Spleen (tissue), 11 donors: ENCODE measurements at regions not wholly inside any gene's neighbourhood (a gene's known extent, or its start where the extent isn't known, plus 50 kb on each side); places are given as distances from the start of the nearest gene placed in this dataset.

Experiments
- DNase-seq: peaks from one replicate; pipeline ENCODE4 v3.0.0-alpha.2; 2020
- H3K27ac ChIP-seq, 8 donors: fragments of 200-600 bp; sonication (generic) in 7 of 8; 1 replicate in 4 of 8; 2 replicates in 4 of 8; pipeline versions ENCODE4 v1.5.0 to v1.8.0; 2016 to 2021; ENCODE audit warnings: inconsistent platforms in 4 of 8, mild to moderate bottlenecking in 4 of 8, moderate library complexity in 1 of 8
- H3K27me3 ChIP-seq, 7 donors: fragments of 200-600 bp; sonication (generic) in 6 of 7; replicated peaks in 1 of 7; 1 replicate in 4 of 7; 2 replicates in 3 of 7; pipeline versions ENCODE4 v1.5.0 to v1.8.0; 2016 to 2021; ENCODE audit warnings: inconsistent platforms in 3 of 7, mild to moderate bottlenecking in 1 of 7
- H3K36me3 ChIP-seq, 6 donors: fragments of 200-600 bp; sonication (generic) in 5 of 6; 1 replicate in 4 of 6; 2 replicates in 2 of 6; pipeline versions ENCODE4 v1.5.0 to v1.8.0; 2016 to 2021; ENCODE audit warnings: inconsistent platforms in 2 of 6
- H3K4me1 ChIP-seq, 6 donors: fragments of 200-600 bp; sonication (generic) in 5 of 6; 1 replicate in 3 of 6; 2 replicates in 3 of 6; pipeline versions ENCODE4 v1.5.0 to v1.8.0; 2016 to 2021; ENCODE audit warnings: inconsistent platforms in 3 of 6
- H3K4me3 ChIP-seq, 8 donors: fragments of 200-600 bp; sonication (generic) in 7 of 8; 1 replicate in 4 of 8; 2 replicates in 4 of 8; pipeline versions ENCODE4 v1.5.0 to v1.8.0; 2016 to 2021; ENCODE audit warnings: inconsistent platforms in 4 of 8, mild to moderate bottlenecking in 4 of 8, moderate library complexity in 2 of 8
- H3K9me3 ChIP-seq, 8 donors: fragments of 200-600 bp; sonication (generic) in 7 of 8; 1 replicate in 4 of 8; 2 replicates in 4 of 8; pipeline versions ENCODE4 v1.5.0 to v1.8.0; 2016 to 2021; ENCODE audit warnings: inconsistent platforms in 4 of 8
- POLR2A ChIP-seq, 3 donors: fragments of 450-650 bp; IDR thresholded peaks; one replicate each; pipeline ENCODE4 v1.5.1; 2017; ENCODE audit warnings: antibody characterized with exemption in 3 of 3, mild to moderate bottlenecking in 1 of 3
- POLR2AphosphoS5 ChIP-seq, 3 donors: sonication (generic); formaldehyde crosslinking; IDR thresholded peaks; one replicate each; pipeline ENCODE4 v1.5.1; 2017; ENCODE audit warnings: antibody characterized with exemption in 3 of 3
- WGBS, 5 donors: extraction: QIAGEN DNeasy Blood & Tissue Kit in 3 of 5; methylation state at CpG; one replicate each; pipeline versions ENCODE4 v1.1.5 to v1.1.7; 2013 to 2018; 5-methylcytosine and 5-hydroxymethylcytosine counted together
- intact Hi-C: fragments of 100-400 bp; cut with DNase I; formaldehyde crosslinking; loops from one replicate; pipeline ENCODE4 v1.15.0; 2023; ENCODE audit warnings: low total_unique reads
- TF ChIP-seq, protein P1 (sequence below), 11 experiments: fragments of 200-600 bp in 7 of 11; fragments of 450-650 bp in 4 of 11; sonication (generic) in 4 of 11; IDR thresholded peaks in 8 of 11; conservative IDR thresholded peaks in 3 of 11; 1 replicate in 7 of 11; 2 replicates in 4 of 11; pipeline versions ENCODE4 v1.4.0 to v1.8.0; 2016 to 2021; ENCODE audit warnings: antibody characterized with exemption in 11 of 11, inconsistent platforms in 4 of 11, mild to moderate bottlenecking in 1 of 11
- donor health status: healthy with polysubstance abuse.
- donor health status: DM: no; HTN: no; CAD: no; lungs with moderate emphysema.
- donor health status: DM: no; HTN: no; CAD: no.
- donor health status: Bipolar disorder and iron deficiency.
- donor health status: healthy.
- donor health status: DM: no; HTN: no; CAD: no.
- donor health status: DM: yes; HTN: yes; CAD: no.

DNA sequence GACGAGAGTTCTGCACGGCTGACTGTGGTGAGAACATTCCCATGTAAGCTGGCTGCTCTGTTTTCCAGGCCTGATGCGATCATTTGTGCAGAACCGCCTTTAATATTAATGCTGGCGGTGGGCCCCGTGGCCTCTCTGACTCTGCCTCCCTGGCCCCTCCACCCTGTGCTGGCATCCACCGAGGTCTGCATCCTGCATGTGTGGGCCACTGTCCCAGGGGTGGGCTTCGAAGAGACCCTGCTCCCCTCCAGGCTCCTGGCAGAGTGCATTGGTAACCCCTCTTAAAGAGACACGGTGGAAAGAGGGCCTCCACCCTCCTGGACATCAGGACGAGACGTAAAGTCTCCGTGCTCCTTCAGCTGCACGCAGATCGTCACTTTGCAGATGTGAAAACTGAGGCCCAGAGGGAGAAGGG lies 67.3 kb upstream of the FAM20C start:
- intact Hi-C loops = no loop called here
- H3K9me3 ChIP-seq = no peaks in the 10 kb centered on the region
- DNase-seq = no peak
- 84 to 90% (median 88%) methylated on average over 14 of the region's 14 CpGs for WGBS, 5 donors
- no peak overlapping the region for H3K4me3 ChIP-seq
- H3K36me3 ChIP-seq = no peaks in the 10 kb centered on the region
- peaks cover 0 to 26% (median 0%) of the 10 kb centered on the region in 7 donors for H3K27me3 ChIP-seq
- TF ChIP-seq POLR2A (IDR thresholded peaks at IDR 0.05) (no peak), POLR2AphosphoS5 (IDR thresholded peaks at IDR 0.05) (no peak)
- TF ChIP-seq, protein P1, sequence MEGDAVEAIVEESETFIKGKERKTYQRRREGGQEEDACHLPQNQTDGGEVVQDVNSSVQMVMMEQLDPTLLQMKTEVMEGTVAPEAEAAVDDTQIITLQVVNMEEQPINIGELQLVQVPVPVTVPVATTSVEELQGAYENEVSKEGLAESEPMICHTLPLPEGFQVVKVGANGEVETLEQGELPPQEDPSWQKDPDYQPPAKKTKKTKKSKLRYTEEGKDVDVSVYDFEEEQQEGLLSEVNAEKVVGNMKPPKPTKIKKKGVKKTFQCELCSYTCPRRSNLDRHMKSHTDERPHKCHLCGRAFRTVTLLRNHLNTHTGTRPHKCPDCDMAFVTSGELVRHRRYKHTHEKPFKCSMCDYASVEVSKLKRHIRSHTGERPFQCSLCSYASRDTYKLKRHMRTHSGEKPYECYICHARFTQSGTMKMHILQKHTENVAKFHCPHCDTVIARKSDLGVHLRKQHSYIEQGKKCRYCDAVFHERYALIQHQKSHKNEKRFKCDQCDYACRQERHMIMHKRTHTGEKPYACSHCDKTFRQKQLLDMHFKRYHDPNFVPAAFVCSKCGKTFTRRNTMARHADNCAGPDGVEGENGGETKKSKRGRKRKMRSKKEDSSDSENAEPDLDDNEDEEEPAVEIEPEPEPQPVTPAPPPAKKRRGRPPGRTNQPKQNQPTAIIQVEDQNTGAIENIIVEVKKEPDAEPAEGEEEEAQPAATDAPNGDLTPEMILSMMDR (IDR thresholded peaks at IDR 0.05 in 8 of 11, conservative IDR thresholded peaks at IDR 0.05 in 3 of 11) = no peak
- H3K4me1 ChIP-seq = peaks cover 0 to 30% (median 9%) of the 10 kb centered on the region in 6 donors
- H3K27ac ChIP-seq = no peak overlapping the region

DNA sequence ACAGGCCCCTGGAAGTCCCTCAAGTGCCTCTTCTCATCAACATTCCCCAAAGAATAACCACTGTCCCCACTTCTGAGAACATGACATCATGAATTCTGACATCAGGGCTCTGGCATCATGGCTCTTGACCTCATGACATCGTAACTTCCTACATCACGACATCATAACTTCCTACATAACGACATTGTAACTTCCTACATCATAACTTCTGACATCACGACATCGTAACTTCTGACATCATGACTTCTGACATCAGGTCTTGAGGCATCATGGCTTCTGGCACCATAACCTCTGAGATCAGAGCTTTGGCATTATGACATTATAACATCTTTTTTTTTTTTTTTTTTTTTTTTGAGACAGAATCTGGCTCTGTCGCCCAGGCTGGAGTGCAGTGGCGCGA lies 66.7 kb upstream of the FAM20C start:
- no peak overlapping the region for H3K4me3 ChIP-seq
- 78 to 88% (median 84%) methylated on average over 5 to 8 of the region's 8 CpGs for WGBS, 5 donors
- no peaks in the 10 kb centered on the region for H3K9me3 ChIP-seq
- intact Hi-C loops = no loop called here
- TF ChIP-seq POLR2AphosphoS5 (IDR thresholded peaks at IDR 0.05) (no peak), POLR2A (IDR thresholded peaks at IDR 0.05) (no peak)
- TF ChIP-seq, protein P1 (IDR thresholded peaks at IDR 0.05 in 8 of 11, conservative IDR thresholded peaks at IDR 0.05 in 3 of 11) = no peak
- H3K36me3 ChIP-seq = no peaks in the 10 kb centered on the region
- no peak for DNase-seq
- no peak overlapping the region for H3K27ac ChIP-seq
- peaks cover 0 to 27% (median 8%) of the 10 kb centered on the region in 6 donors for H3K4me1 ChIP-seq
- H3K27me3 ChIP-seq = peaks cover 0 to 21% (median 0%) of the 10 kb centered on the region in 7 donors

DNA sequence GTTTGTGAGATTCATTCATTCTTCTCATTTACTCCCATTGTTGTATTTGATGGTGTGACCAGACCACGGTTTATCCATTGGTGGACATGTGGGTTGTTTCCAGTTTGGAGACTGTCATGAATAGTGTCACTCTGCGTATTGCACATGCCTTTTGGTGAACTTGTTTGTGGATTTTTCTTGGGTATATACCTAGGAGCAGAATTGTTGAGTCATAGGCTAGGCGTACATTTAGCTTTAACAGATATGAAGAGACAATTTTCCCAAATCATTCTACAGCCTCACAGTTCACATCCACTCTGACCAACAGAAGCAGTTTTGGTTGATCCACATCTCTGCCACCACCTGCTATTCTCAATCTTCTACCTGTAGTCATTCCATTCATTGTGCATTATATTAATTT lies 66.0 kb upstream of the FAM20C start:
- intact Hi-C loops = no loop called here
- H3K36me3 ChIP-seq = no peaks in the 10 kb centered on the region
- H3K9me3 ChIP-seq = no peaks in the 10 kb centered on the region
- TF ChIP-seq, protein P1 (IDR thresholded peaks at IDR 0.05 in 8 of 11, conservative IDR thresholded peaks at IDR 0.05 in 3 of 11) = no peak
- TF ChIP-seq POLR2AphosphoS5 (IDR thresholded peaks at IDR 0.05) (no peak), POLR2A (IDR thresholded peaks at IDR 0.05) (no peak)
- DNase-seq = no peak
- peaks cover 0 to 17% (median 0%) of the 10 kb centered on the region in 7 donors for H3K27me3 ChIP-seq
- H3K4me3 ChIP-seq = no peak overlapping the region
- WGBS, 5 donors = 82 to 94% (median 90%) methylated on average over 3 of the region's 3 CpGs
- no peak overlapping the region for H3K27ac ChIP-seq
- peaks cover 0 to 24% (median 11%) of the 10 kb centered on the region in 6 donors for H3K4me1 ChIP-seq

DNA sequence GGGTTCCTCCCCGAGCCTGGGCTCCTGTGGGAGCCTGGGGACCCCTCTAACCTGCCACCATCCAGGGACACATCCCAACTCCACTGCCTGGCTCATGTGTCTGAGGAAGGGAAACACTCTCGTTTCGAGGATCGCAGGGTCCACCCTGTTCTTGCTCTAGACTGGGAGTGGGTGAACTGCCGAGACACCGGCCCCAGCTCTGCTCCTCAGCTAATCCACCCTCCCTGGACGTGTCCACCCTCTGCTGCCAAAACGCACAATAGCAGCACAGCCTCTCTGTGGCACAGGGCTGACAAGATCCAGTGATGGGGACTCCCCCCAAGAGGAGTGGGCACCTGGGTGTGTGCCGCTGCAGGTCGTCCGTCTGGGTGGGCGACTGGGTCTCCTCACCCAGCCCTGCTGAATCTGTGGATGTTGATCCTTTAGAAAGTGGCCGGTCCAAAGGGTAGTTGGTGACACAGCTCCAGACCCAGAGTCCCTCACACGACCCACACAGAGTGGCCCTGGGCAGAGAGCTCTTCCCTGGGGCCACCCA lies 65.2 kb upstream of the FAM20C start:
- peaks cover 0 to 25% (median 0%) of the 10 kb centered on the region in 7 donors for H3K27me3 ChIP-seq
- peak overlapping the region in 2 of 8 donors; percentile 68 to 70 for H3K27ac ChIP-seq
- TF ChIP-seq POLR2AphosphoS5 (IDR thresholded peaks at IDR 0.05) = no peak
- TF ChIP-seq POLR2A (IDR thresholded peaks at IDR 0.05) = no peak
- TF ChIP-seq, protein P1 (IDR thresholded peaks at IDR 0.05 in 8 of 11, conservative IDR thresholded peaks at IDR 0.05 in 3 of 11) = no peak
- no peaks in the 10 kb centered on the region for H3K36me3 ChIP-seq
- WGBS, 5 donors = 83 to 91% (median 88%) methylated on average over 9 to 14 of the region's 14 CpGs
- H3K4me1 ChIP-seq = peaks cover 0 to 30% (median 11%) of the 10 kb centered on the region in 6 donors
- intact Hi-C loops = no loop called here
- no peak overlapping the region for H3K4me3 ChIP-seq
- DNase-seq = no peak
- no peaks in the 10 kb centered on the region for H3K9me3 ChIP-seq
